ENCODE measurements at regions not wholly inside any gene's neighbourhood (a gene's known extent, or its start where the extent isn't known, plus 50 kb on each side); places are given as distances from the start of the nearest gene placed in this dataset.

DNA sequence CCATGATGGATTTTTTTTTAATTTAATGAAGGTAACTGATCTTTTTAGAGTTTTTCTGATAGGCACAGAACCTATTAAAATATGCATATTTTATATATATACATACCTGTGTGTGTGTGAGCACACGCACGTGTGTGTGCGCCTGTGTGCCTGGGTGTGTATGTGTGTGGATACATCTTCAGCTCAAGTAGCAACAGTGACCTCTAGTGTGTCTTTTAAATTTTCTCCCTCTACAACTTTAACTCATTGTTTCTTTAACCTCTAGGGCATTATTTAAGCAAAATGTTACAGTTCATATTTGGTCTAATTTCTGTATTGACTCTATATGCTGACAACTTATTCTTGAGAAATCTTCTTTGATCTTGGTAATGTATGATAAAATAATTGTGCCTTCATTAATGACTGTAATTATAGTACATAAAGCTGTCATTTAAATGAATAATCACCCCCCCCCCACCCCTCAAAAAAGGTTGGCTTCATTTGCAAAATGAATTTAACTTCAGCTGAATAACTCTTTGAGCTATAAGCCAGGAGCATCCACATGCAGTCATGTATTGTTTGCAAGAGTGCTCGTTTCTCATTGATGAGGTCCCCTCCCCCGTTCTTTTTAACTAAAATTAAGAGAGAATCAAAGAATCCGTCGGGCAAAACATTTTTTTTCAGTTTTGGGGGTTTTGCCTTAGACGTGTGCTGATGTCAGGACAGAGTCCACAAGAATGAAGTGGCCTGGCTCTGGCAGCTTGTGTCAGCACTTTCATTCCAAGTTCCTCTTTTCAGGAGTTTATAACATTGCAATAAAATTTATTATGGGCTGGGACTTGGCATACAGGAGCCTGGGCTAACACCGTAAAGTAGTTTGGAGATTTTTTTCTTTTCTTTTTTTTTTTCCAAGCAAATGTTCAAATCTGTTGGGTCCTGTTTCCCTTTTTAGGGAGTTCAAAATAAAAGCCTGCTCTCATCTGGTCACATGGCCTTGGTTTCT, 80.0 kb downstream of the ETAA1 start:
- Mint-ChIP-seq H3K4me3 (no peak overlapping the region), H3K27me3 (ENCODE audit: low read depth) (no peaks in the 10 kb centered on the region), H3K9me3 (no peaks in the 10 kb centered on the region), H3K36me3 (ENCODE audit: low read depth) (no peaks in the 10 kb centered on the region), H3K4me1 (peaks cover 12% of the 10 kb centered on the region), H3K27ac (ENCODE audit: unreplicated experiment) (no peak overlapping the region)
- TF ChIP-seq, protein P1, sequence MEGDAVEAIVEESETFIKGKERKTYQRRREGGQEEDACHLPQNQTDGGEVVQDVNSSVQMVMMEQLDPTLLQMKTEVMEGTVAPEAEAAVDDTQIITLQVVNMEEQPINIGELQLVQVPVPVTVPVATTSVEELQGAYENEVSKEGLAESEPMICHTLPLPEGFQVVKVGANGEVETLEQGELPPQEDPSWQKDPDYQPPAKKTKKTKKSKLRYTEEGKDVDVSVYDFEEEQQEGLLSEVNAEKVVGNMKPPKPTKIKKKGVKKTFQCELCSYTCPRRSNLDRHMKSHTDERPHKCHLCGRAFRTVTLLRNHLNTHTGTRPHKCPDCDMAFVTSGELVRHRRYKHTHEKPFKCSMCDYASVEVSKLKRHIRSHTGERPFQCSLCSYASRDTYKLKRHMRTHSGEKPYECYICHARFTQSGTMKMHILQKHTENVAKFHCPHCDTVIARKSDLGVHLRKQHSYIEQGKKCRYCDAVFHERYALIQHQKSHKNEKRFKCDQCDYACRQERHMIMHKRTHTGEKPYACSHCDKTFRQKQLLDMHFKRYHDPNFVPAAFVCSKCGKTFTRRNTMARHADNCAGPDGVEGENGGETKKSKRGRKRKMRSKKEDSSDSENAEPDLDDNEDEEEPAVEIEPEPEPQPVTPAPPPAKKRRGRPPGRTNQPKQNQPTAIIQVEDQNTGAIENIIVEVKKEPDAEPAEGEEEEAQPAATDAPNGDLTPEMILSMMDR (conservative IDR thresholded peaks at IDR 0.05): peak; percentile 71
- DNase-seq (ENCODE audit: low read depth, low spot score): no peak

DNA sequence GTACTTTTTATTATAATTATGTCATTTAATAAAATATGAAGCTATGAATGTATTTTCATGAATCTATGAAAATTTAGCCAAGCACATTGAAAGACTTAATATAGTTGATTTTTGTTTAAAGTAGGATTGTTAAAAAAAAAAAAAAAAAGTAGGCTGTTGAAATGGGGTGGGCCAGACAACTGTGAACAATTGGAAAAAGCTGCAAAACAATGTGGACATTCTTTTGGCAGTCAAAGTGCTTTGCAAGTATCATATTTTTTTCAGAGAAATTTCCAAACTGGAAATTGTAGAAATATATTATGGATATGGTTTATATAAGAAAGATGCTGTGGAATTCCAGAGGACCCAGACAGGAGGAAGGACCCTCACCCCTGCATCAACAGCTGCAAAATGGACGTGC, 82.1 kb downstream of the ETAA1 start:
- no peak overlapping the region for H3K27ac Mint-ChIP-seq (ENCODE audit: unreplicated experiment)
- H3K4me3 Mint-ChIP-seq: no peak overlapping the region
- peaks cover 7% of the 10 kb centered on the region for H3K9me3 Mint-ChIP-seq
- no peaks in the 10 kb centered on the region for H3K27me3 Mint-ChIP-seq (ENCODE audit: low read depth)
- peaks cover 12% of the 10 kb centered on the region for H3K4me1 Mint-ChIP-seq
- TF ChIP-seq, protein P1 (conservative IDR thresholded peaks at IDR 0.05): no peak
- no peaks in the 10 kb centered on the region for H3K36me3 Mint-ChIP-seq (ENCODE audit: low read depth)
- DNase-seq (ENCODE audit: low read depth, low spot score): no peak

DNA sequence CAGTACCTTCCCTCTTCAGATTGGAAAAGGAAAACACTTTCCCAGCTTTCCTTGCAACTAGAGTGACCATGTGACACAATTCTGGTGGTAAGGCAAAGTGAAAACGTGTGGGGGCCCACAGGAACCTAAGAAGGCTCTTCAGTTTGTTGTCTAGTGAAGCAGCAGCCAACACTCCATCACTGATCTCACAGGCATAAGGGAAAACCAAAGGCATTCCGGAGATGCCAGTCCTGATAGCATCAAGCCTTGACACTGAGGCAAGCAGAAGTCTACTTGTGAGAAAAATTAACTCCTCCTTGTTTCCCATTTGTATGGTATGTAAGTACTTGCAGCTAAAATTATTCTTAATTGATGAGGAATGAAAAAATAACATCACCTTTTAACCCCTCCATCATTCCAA, 88.3 kb downstream of the ETAA1 start:
- TF ChIP-seq, protein P1 (conservative IDR thresholded peaks at IDR 0.05): no peak
- Mint-ChIP-seq H3K27me3 (ENCODE audit: low read depth) (no peaks in the 10 kb centered on the region), H3K36me3 (ENCODE audit: low read depth) (no peaks in the 10 kb centered on the region), H3K27ac (ENCODE audit: unreplicated experiment) (no peak overlapping the region), H3K9me3 (peaks cover 7% of the 10 kb centered on the region), H3K4me3 (no peak overlapping the region), H3K4me1 (no peaks in the 10 kb centered on the region)
- DNase-seq (ENCODE audit: low read depth, low spot score): no peak

DNA sequence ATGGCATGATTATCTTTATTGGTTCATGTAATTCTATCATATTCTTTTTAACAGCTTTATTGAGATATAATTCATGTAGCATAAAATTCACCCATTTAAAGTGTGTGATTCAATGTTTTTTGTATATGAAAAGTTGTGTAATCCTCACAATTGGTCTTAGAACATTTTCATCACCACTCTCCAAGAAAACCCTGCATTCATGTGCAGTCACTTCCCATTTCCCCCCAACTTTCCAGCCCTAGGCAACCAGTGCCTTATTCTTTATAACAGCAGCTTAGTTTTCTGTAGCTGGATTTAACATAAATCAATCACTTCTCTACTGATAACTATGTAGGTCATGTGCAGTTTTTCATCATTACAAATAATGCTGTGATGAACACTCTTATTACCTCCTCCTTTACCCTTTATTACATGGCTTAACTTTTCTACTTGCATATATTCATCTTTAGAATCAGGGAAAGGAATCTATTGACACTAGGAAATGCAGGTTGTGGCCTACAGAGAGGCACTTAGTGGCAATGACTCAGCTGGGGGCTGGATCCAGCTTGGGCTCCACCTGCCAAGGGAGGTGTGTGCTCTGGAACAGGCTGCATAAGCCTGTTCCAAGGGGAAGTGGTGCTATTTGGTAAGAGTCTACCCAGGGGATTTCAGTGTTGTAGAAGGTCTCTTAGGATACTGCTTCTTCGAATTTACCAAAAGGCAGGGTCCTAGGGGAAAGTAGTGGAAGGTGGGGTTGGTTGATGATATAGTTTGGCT, 89.1 kb downstream of the ETAA1 start:
- Mint-ChIP-seq H3K4me3 (no peak overlapping the region), H3K36me3 (ENCODE audit: low read depth) (no peaks in the 10 kb centered on the region), H3K4me1 (no peaks in the 10 kb centered on the region), H3K9me3 (peaks cover 7% of the 10 kb centered on the region), H3K27ac (ENCODE audit: unreplicated experiment) (peak overlapping the region; percentile 69), H3K27me3 (ENCODE audit: low read depth) (no peaks in the 10 kb centered on the region)
- TF ChIP-seq, protein P1 (conservative IDR thresholded peaks at IDR 0.05): no peak
- no peak for DNase-seq (ENCODE audit: low read depth, low spot score)

DNA sequence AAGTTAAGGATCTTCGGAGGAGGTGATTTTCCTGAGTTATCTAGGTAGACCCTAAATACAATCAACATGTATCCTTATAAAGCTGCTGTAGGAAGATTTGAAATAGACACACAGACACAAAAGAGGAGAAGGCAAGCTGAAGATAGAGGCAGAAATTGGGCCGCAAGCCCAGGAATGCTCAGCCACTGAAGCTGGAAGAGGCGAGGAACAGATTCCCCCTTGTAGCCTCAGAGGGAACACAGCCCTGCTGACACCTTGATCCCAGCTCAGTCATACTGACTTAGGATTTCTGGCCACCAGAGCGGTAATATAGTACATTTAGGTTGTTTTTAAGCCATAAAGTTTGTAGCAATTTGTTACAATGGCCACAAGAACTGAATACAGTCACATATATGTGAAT, 90.9 kb downstream of the ETAA1 start:
- H3K36me3 Mint-ChIP-seq (ENCODE audit: low read depth): no peaks in the 10 kb centered on the region
- TF ChIP-seq, protein P1 (conservative IDR thresholded peaks at IDR 0.05): no peak

More for the DNA sequence above, 90.9 kb downstream of the ETAA1 start:
- H3K4me3 Mint-ChIP-seq: no peak overlapping the region
- H3K9me3 Mint-ChIP-seq: peaks cover 7% of the 10 kb centered on the region
- H3K4me1 Mint-ChIP-seq: no peaks in the 10 kb centered on the region
- DNase-seq (ENCODE audit: low read depth, low spot score): no peak
- H3K27ac Mint-ChIP-seq (ENCODE audit: unreplicated experiment): no peak overlapping the region
- H3K27me3 Mint-ChIP-seq (ENCODE audit: low read depth): no peaks in the 10 kb centered on the region
